Osteoblast (primary cell): ENCODE measurements at regions not wholly inside any gene's neighbourhood (a gene's known extent, or its start where the extent isn't known, plus 50 kb on each side); places are given as distances from the start of the nearest gene placed in this dataset.

ENCODE experiments used
- DNase-seq: peaks from one replicate; pipeline ENCODE4 v3.0.0; 2011; ENCODE audit warnings: low spot score, mixed read lengths; ENCODE audit not compliant: insufficient read length; ENCODE audit errors: missing footprints
- H2AFZ ChIP-seq: 2 replicates; pipeline ENCODE4 v1.6.0; 2011; ENCODE audit warnings: mild to moderate bottlenecking, low read length
- H3K27ac ChIP-seq: 2 replicates; pipeline ENCODE4 v1.5.1; 2011; ENCODE audit warnings: mild to moderate bottlenecking, low read depth, low read length, moderate library complexity
- H3K27me3 ChIP-seq: 2 replicates; pipeline ENCODE4 v1.6.0; 2012; ENCODE audit warnings: mild to moderate bottlenecking, control low read depth, inconsistent platforms, low read length, moderate library complexity; ENCODE audit not compliant: insufficient read depth
- H3K36me3 ChIP-seq: 2 replicates; pipeline ENCODE4 v1.5.1; 2011; ENCODE audit warnings: mild to moderate bottlenecking, low read length, control low read depth, moderate library complexity; ENCODE audit not compliant: insufficient read depth
- H3K4me1 ChIP-seq: 2 replicates; pipeline ENCODE4 v1.5.1; 2011; ENCODE audit warnings: mild to moderate bottlenecking, low read length, control low read depth, moderate library complexity; ENCODE audit not compliant: insufficient read depth
- H3K4me2 ChIP-seq: 2 replicates; pipeline ENCODE4 v1.6.0; 2011; ENCODE audit warnings: mild to moderate bottlenecking, low read length; ENCODE audit not compliant: insufficient read depth
- H3K4me3 ChIP-seq: fragments of 200-600 bp; sonication (generic); 3 replicates; pipeline ENCODE4 v1.5.1; 2012; ENCODE audit warnings: mild to moderate bottlenecking, low read length, inconsistent platforms; ENCODE audit not compliant: insufficient read depth
- H3K79me2 ChIP-seq: 2 replicates; pipeline ENCODE4 v1.6.0; 2012; ENCODE audit warnings: mild to moderate bottlenecking, low read length, control low read depth, inconsistent platforms; ENCODE audit not compliant: insufficient read depth
- H3K9me3 ChIP-seq: 2 replicates; pipeline ENCODE4 v1.5.1; 2011; ENCODE audit warnings: low read depth, low read length, control low read depth
- H4K20me1 ChIP-seq: 2 replicates; pipeline ENCODE4 v1.6.0; 2012; ENCODE audit warnings: mild to moderate bottlenecking, low read length, control low read depth; ENCODE audit not compliant: insufficient read depth
- TF ChIP-seq, protein P1 (sequence below): IDR thresholded peaks from 2 replicates; pipeline ENCODE4 v1.5.1; 2011; ENCODE audit warnings: mild to moderate bottlenecking, low read depth, low read length, moderate library complexity; ENCODE audit errors: extremely low read depth

GRCh38 chr9:108628316-108628715 is 227.5 kb downstream of the ACTL7B start:
- Histone ChIP-seq H3K27ac (no peak overlapping the region), H3K79me2 (no peaks in the 10 kb centered on the region)
- TF ChIP-seq, protein P1, sequence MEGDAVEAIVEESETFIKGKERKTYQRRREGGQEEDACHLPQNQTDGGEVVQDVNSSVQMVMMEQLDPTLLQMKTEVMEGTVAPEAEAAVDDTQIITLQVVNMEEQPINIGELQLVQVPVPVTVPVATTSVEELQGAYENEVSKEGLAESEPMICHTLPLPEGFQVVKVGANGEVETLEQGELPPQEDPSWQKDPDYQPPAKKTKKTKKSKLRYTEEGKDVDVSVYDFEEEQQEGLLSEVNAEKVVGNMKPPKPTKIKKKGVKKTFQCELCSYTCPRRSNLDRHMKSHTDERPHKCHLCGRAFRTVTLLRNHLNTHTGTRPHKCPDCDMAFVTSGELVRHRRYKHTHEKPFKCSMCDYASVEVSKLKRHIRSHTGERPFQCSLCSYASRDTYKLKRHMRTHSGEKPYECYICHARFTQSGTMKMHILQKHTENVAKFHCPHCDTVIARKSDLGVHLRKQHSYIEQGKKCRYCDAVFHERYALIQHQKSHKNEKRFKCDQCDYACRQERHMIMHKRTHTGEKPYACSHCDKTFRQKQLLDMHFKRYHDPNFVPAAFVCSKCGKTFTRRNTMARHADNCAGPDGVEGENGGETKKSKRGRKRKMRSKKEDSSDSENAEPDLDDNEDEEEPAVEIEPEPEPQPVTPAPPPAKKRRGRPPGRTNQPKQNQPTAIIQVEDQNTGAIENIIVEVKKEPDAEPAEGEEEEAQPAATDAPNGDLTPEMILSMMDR = no peak

GRCh38 chr9:108626743-108627142 is 229.0 kb downstream of the ACTL7B start:
- no peaks in the 10 kb centered on the region for H4K20me1 ChIP-seq
- no peaks in the 10 kb centered on the region for H3K9me3 ChIP-seq
- H3K4me2 ChIP-seq = no peak overlapping the region
- H2AFZ ChIP-seq = no peak overlapping the region
- no peak overlapping the region for H3K4me3 ChIP-seq
- no peaks in the 10 kb centered on the region for H3K79me2 ChIP-seq
- H3K4me1 ChIP-seq = peaks cover 12% of the 10 kb centered on the region
- H3K36me3 ChIP-seq = no peaks in the 10 kb centered on the region
- no peak for DNase-seq
- no peaks in the 10 kb centered on the region for H3K27me3 ChIP-seq
- TF ChIP-seq, protein P1 = no peak
- no peak overlapping the region for H3K27ac ChIP-seq

More at GRCh38 chr9:108628316-108628715, 227.5 kb downstream of the ACTL7B start:
- Histone ChIP-seq H3K9me3 (no peaks in the 10 kb centered on the region), H3K4me1 (no peaks in the 10 kb centered on the region), H3K36me3 (no peaks in the 10 kb centered on the region), H3K4me3 (no peak overlapping the region), H4K20me1 (no peaks in the 10 kb centered on the region), H2AFZ (no peak overlapping the region), H3K4me2 (no peak overlapping the region), H3K27me3 (no peaks in the 10 kb centered on the region)
- no peak for DNase-seq

DNA sequence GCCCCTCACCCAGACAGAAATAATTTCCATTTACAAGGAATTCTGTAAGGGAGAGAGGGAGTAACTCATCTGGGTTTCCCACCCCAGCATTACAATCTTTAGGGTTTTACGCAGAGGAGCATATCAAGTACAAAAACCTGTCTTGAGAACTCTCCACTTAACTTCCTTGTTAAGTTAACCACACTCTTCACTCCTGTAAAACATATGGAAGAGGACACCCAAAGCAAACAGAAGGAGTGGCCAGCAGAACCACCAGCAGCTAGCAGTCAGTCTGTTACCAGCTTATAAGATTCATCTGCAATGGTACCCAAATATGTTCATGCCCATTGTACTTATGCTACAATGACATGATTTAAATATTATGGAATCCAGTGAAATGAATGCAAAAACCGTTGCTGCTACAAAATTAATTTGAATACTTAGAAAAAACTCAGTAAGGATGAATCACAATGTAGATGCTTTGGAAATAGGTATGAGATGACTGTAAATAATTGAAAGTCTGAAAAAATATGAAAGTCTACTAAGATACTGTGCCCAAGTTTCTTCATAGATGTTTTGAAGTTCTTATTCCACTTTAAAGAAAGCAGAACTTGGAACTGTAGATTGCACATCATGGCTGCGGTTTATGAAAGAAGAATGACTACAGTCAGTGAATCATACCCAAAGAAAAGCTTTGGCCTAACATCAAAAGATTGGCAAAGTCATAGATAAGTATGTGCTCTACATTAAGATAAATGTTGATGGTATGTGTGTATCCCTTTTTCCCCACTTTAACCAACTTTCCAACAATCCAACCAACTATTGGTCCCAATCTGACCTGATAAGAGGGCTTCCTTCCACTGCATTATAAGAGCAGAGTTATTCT is 233.6 kb downstream of the ACTL7B start:
- Histone ChIP-seq H3K36me3 (no peaks in the 10 kb centered on the region), H3K79me2 (no peaks in the 10 kb centered on the region), H3K4me3 (no peak overlapping the region), H3K4me1 (peaks cover 50% of the 10 kb centered on the region), H2AFZ (no peak overlapping the region), H3K27me3 (no peaks in the 10 kb centered on the region), H3K27ac (peak overlapping the region; percentile 92), H4K20me1 (no peaks in the 10 kb centered on the region), H3K9me3 (no peaks in the 10 kb centered on the region), H3K4me2 (peak overlapping the region; percentile 20)
- TF ChIP-seq, protein P1 = no peak
- DNase-seq = peak; percentile 82

DNA sequence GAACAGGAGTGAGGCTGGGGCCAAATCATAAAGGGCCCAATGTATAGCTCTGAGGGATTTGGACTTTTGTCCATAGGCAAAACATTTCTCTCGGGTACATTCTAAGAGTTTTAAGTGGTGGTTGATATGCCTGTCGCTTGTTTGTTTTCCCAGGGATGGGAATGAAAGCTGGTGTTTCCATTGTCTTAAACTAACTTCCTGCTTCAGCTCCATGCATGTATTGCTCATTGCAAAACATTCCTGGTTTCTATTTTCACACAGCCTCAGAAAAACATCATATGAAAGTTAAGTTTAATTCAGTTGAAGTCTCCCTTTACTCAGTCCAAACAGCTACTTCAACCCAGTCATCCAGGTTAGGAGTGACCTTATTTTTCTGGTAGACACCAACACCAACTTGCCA is 235.0 kb downstream of the ACTL7B start:
- Histone ChIP-seq H3K4me3 (no peak overlapping the region), H3K4me1 (peaks cover 51% of the 10 kb centered on the region), H3K27me3 (no peaks in the 10 kb centered on the region), H3K9me3 (no peaks in the 10 kb centered on the region), H3K27ac (peak overlapping the region; percentile 92), H3K36me3 (no peaks in the 10 kb centered on the region), H2AFZ (peak overlapping the region; percentile 18), H3K4me2 (peak overlapping the region; percentile 48), H4K20me1 (no peaks in the 10 kb centered on the region), H3K79me2 (no peaks in the 10 kb centered on the region)
- DNase-seq = peak; percentile 82
- TF ChIP-seq, protein P1 = no peak
